ENCODE measurements at regions not wholly inside any gene's neighbourhood (a gene's known extent, or its start where the extent isn't known, plus 50 kb on each side); places are given as distances from the start of the nearest gene placed in this dataset.

DNA sequence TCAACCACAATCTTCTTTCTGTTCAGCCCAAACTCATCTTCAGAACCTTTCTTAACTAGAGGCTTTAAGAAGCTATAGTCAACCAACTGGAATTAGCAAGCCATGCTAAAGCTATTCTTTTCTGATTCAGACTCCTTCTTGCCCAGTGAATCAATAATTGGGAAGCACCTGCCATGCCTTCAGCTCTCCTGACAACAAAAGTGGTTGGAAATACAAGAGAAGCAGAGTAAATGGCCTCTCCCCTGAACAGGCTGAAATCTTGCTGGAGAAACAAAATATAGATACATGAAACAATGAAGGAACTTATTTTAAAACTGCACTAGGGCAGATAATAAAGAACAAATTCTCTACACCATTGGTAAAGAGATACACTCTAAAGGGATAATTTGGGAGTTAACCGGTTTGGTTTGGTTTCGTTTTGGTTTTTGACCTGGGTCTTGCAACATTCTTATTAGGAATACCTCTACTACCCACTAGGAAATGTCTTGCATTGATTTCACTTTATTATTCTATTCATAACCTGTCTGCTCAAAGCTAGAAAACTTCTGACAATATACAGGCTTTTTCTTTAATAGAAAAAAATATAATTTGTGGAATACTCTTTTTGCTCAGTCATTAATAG is 173.6 kb upstream of the DYNLRB2 start:
- DNase-seq (ENCODE audit: extremely low spot score, unreplicated experiment): no peak
- peaks cover 4% of the 10 kb centered on the region for H3K27me3 Mint-ChIP-seq (ENCODE audit: unreplicated experiment)
- no peak overlapping the region for H3K27ac Mint-ChIP-seq (ENCODE audit: unreplicated experiment)
- peaks cover 1% of the 10 kb centered on the region for H3K4me1 Mint-ChIP-seq (ENCODE audit: unreplicated experiment)
- TF ChIP-seq, protein P1, sequence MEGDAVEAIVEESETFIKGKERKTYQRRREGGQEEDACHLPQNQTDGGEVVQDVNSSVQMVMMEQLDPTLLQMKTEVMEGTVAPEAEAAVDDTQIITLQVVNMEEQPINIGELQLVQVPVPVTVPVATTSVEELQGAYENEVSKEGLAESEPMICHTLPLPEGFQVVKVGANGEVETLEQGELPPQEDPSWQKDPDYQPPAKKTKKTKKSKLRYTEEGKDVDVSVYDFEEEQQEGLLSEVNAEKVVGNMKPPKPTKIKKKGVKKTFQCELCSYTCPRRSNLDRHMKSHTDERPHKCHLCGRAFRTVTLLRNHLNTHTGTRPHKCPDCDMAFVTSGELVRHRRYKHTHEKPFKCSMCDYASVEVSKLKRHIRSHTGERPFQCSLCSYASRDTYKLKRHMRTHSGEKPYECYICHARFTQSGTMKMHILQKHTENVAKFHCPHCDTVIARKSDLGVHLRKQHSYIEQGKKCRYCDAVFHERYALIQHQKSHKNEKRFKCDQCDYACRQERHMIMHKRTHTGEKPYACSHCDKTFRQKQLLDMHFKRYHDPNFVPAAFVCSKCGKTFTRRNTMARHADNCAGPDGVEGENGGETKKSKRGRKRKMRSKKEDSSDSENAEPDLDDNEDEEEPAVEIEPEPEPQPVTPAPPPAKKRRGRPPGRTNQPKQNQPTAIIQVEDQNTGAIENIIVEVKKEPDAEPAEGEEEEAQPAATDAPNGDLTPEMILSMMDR (IDR thresholded peaks at IDR 0.05): no peak
- H3K9me3 Mint-ChIP-seq (ENCODE audit: unreplicated experiment): no peaks in the 10 kb centered on the region
- H3K4me3 Mint-ChIP-seq (ENCODE audit: unreplicated experiment): no peak overlapping the region
- no peaks in the 10 kb centered on the region for H3K36me3 Mint-ChIP-seq (ENCODE audit: unreplicated experiment)

DNA sequence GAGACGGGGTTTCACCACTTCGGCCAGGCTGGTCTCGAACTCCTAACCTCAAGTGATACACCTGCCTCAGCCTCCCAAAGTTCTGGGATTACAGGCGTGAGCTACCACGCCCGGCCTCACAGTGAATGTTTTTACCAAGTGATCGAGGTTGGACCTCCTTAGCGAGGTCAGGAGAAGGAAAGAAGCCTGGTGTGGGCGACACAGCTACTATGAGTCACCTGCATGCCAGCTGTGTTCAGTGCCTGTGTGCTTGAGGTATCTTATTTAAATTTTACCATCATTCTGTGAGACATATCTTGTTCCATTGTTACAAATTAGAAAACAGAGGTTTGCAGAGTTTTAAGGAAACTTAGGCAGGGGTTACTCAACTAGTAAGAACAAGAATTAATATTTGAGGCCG is 174.8 kb upstream of the DYNLRB2 start:
- Mint-ChIP-seq H3K4me1 (ENCODE audit: unreplicated experiment) (peaks cover 1% of the 10 kb centered on the region), H3K9me3 (ENCODE audit: unreplicated experiment) (no peaks in the 10 kb centered on the region), H3K4me3 (ENCODE audit: unreplicated experiment) (no peak overlapping the region), H3K36me3 (ENCODE audit: unreplicated experiment) (no peaks in the 10 kb centered on the region), H3K27ac (ENCODE audit: unreplicated experiment) (no peak overlapping the region), H3K27me3 (ENCODE audit: unreplicated experiment) (peaks cover 10% of the 10 kb centered on the region)
- TF ChIP-seq, protein P1 (IDR thresholded peaks at IDR 0.05): no peak
- DNase-seq (ENCODE audit: extremely low spot score, unreplicated experiment): no peak

DNA sequence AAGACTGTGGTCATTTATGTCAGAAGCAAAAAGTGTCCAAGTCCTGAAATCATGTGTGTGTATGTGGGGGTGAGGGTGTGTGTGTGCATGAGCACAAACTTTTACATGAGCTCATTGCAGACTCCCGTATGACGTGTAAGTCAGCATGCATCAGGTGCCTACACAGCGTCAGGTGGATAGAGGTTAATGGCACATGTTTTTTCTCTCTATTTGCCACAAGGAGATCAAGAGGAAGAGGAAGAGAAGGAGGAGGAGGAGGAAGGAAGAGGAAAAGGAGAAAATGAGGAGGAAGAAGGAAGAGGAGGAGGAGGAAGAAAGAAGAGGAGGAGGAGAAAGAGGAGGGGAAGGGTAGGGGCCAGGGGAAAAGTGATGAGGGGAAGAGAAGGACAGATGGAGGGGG is 178.0 kb upstream of the DYNLRB2 start:
- Mint-ChIP-seq H3K27ac (ENCODE audit: unreplicated experiment) (no peak overlapping the region), H3K9me3 (ENCODE audit: unreplicated experiment) (no peaks in the 10 kb centered on the region), H3K4me3 (ENCODE audit: unreplicated experiment) (no peak overlapping the region), H3K4me1 (ENCODE audit: unreplicated experiment) (no peaks in the 10 kb centered on the region), H3K27me3 (ENCODE audit: unreplicated experiment) (peaks cover 10% of the 10 kb centered on the region), H3K36me3 (ENCODE audit: unreplicated experiment) (no peaks in the 10 kb centered on the region)
- no peak for DNase-seq (ENCODE audit: extremely low spot score, unreplicated experiment)
- TF ChIP-seq, protein P1 (IDR thresholded peaks at IDR 0.05): no peak

DNA sequence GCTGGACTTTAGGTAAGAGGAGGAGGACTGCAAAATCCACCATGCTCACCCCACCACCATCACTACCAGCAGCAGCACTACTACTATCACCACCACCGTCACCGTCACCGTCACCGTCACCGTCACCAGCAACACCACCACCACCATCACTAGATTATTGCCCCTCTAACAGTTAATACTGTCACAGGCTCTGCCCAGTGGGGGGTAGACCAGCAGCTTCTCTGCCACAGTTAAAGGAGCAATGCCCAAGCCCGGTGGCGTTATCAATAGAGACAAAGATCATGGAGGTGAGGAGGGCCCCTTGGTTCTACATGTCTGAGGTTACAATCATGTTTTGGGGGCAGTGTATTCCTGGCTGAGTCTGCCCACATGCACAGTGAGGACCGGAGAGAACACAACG is 184.4 kb upstream of the DYNLRB2 start:
- Mint-ChIP-seq H3K9me3 (ENCODE audit: unreplicated experiment) (peaks cover 7% of the 10 kb centered on the region), H3K27ac (ENCODE audit: unreplicated experiment) (no peak overlapping the region), H3K4me3 (ENCODE audit: unreplicated experiment) (no peak overlapping the region), H3K36me3 (ENCODE audit: unreplicated experiment) (no peaks in the 10 kb centered on the region), H3K4me1 (ENCODE audit: unreplicated experiment) (no peaks in the 10 kb centered on the region), H3K27me3 (ENCODE audit: unreplicated experiment) (peaks cover 1% of the 10 kb centered on the region)
- TF ChIP-seq, protein P1 (IDR thresholded peaks at IDR 0.05): no peak
- peak; percentile 59 for DNase-seq (ENCODE audit: extremely low spot score, unreplicated experiment)

DNA sequence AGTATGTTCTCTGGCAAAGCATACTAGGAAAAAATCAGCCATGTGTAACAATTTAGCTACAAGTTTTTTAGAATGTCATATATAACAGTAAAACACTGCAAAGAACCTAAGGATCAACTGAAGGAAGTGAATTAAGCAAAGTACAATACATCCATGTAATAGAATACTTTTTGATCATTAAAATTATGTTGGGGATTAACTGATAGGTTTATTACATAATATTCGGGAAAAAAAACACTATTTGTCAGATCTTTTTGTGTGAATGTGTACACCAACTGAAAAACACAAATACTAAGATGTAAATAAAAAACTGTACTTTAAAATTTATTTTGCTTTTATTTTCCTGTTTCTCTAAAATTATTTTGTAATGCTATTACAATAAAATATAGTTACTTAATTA is 185.5 kb upstream of the DYNLRB2 start:
- H3K4me1 Mint-ChIP-seq (ENCODE audit: unreplicated experiment): no peaks in the 10 kb centered on the region
- no peak overlapping the region for H3K4me3 Mint-ChIP-seq (ENCODE audit: unreplicated experiment)

More for the DNA sequence above, 185.5 kb upstream of the DYNLRB2 start:
- TF ChIP-seq, protein P1 (IDR thresholded peaks at IDR 0.05): no peak
- Mint-ChIP-seq H3K27ac (ENCODE audit: unreplicated experiment) (no peak overlapping the region), H3K27me3 (ENCODE audit: unreplicated experiment) (no peaks in the 10 kb centered on the region), H3K9me3 (ENCODE audit: unreplicated experiment) (peaks cover 7% of the 10 kb centered on the region), H3K36me3 (ENCODE audit: unreplicated experiment) (no peaks in the 10 kb centered on the region)
- no peak for DNase-seq (ENCODE audit: extremely low spot score, unreplicated experiment)

All from osteocyte (in vitro differentiated cells).